ENCODE measurements at regions not wholly inside any gene's neighbourhood (a gene's known extent, or its start where the extent isn't known, plus 50 kb on each side); places are given as distances from the start of the nearest gene placed in this dataset.

GRCh38 chr6:157758516-157759023 lies 64.5 kb upstream of the SNX9 start:
- no peak for DNase-seq
- H3K4me3 ChIP-seq (ENCODE audit: low read length), result no peak overlapping the region
- ChIA-PET CTCF (interaction anchor here (0.8 to 11.4 kb wide), 3 partner anchors 35 to 272 kb away, joined by 3 to 157 read pairs (median 5); no protein-coding TSS in a partner anchor), POLR2A (no interaction called here)
- H3K36me3 ChIP-seq (ENCODE audit: insufficient read depth, low read length), result no peaks in the 10 kb centered on the region
- no peaks in the 10 kb centered on the region for H3K27me3 ChIP-seq (ENCODE audit: insufficient read depth, low read length, poor library complexity, severe bottlenecking)
- H3K4me1 ChIP-seq (ENCODE audit: insufficient read depth, low read length), result peaks cover 58% of the 10 kb centered on the region
- H3K27ac ChIP-seq (ENCODE audit: low read depth, low read length), result no peak overlapping the region
- H3K27ac Mint-ChIP-seq, result peak overlapping the region in 6 of 8 donors; percentile 19 to 79 (median 49)
- peaks cover 15 to 23% of the 10 kb centered on the region in 2 donors for H3K27me3 Mint-ChIP-seq
- H3K4me1 Mint-ChIP-seq, result peaks cover 34 to 80% (median 57%) of the 10 kb centered on the region in 3 donors
- peaks cover 0 to 1% (median 0%) of the 10 kb centered on the region in 3 donors for H3K36me3 Mint-ChIP-seq
- H3K4me3 Mint-ChIP-seq, result no peak overlapping the region
- no peaks in the 10 kb centered on the region for H3K9me3 Mint-ChIP-seq
- H3K9me3 ChIP-seq (ENCODE audit: low read length), result no peaks in the 10 kb centered on the region

- H3K9me3 Mint-ChIP-seq, result no peaks in the 10 kb centered on the region
- H3K36me3 Mint-ChIP-seq, result peaks cover 0 to 1% (median 0%) of the 10 kb centered on the region in 3 donors
- H3K27me3 Mint-ChIP-seq, result peaks cover 10 to 19% of the 10 kb centered on the region in 2 donors
- peaks cover 63% of the 10 kb centered on the region for H3K4me1 ChIP-seq (ENCODE audit: insufficient read depth, low read length)
- ChIA-PET CTCF (interaction anchor here (0.8 to 11.4 kb wide), 2 partner anchors 35 to 118 kb away, joined by 3 to 157 read pairs; no protein-coding TSS in a partner anchor), POLR2A (no interaction called here)
- H3K4me3 ChIP-seq (ENCODE audit: low read length), result no peak overlapping the region
- H3K36me3 ChIP-seq (ENCODE audit: insufficient read depth, low read length), result no peaks in the 10 kb centered on the region
- no peak for DNase-seq
- no peaks in the 10 kb centered on the region for H3K27me3 ChIP-seq (ENCODE audit: insufficient read depth, low read length, poor library complexity, severe bottlenecking)
- H3K27ac Mint-ChIP-seq, result peak overlapping the region in 3 of 8 donors; percentile 9 to 54 (median 43)
- H3K4me1 Mint-ChIP-seq, result peaks cover 39 to 84% (median 62%) of the 10 kb centered on the region in 3 donors
- H3K9me3 ChIP-seq (ENCODE audit: low read length), result no peaks in the 10 kb centered on the region
- no peak overlapping the region for H3K4me3 Mint-ChIP-seq
- no peak overlapping the region for H3K27ac ChIP-seq (ENCODE audit: low read depth, low read length)
Observed at GRCh38 chr6:157759028-157759427, 64.0 kb upstream of the SNX9 start.

GRCh38 chr6:157760137-157760536 lies 62.9 kb upstream of the SNX9 start:
- peaks cover 49 to 87% (median 64%) of the 10 kb centered on the region in 3 donors for H3K4me1 Mint-ChIP-seq
- Histone ChIP-seq H3K9me3 (ENCODE audit: low read length) (no peaks in the 10 kb centered on the region), H3K27ac (ENCODE audit: low read depth, low read length) (no peak overlapping the region), H3K27me3 (ENCODE audit: insufficient read depth, low read length, poor library complexity, severe bottlenecking) (no peaks in the 10 kb centered on the region), H3K4me1 (ENCODE audit: insufficient read depth, low read length) (peaks cover 67% of the 10 kb centered on the region), H3K4me3 (ENCODE audit: low read length) (no peak overlapping the region), H3K36me3 (ENCODE audit: insufficient read depth, low read length) (no peaks in the 10 kb centered on the region)
- H3K4me3 Mint-ChIP-seq, result peak overlapping the region in 1 of 7 donors; percentile 73
- peaks cover 0 to 1% (median 0%) of the 10 kb centered on the region in 3 donors for H3K36me3 Mint-ChIP-seq
- H3K27ac Mint-ChIP-seq, result peak overlapping the region in 5 of 8 donors; percentile 78 to 97 (median 92)
- no peaks in the 10 kb centered on the region for H3K9me3 Mint-ChIP-seq
- peaks cover 5 to 13% of the 10 kb centered on the region in 2 donors for H3K27me3 Mint-ChIP-seq
- CTCF ChIA-PET, result interaction anchor here (1.1 to 11.4 kb wide), 2 partner anchors 117 to 312 kb away, joined by 5 to 157 read pairs; no protein-coding TSS in a partner anchor
- no peak for DNase-seq
- POLR2A ChIA-PET, result no interaction called here

GRCh38 chr6:157760589-157761330 lies 62.3 kb upstream of the SNX9 start:
- Mint-ChIP-seq H3K4me3 (peak overlapping the region in 5 of 7 donors; percentile 3 to 73 (median 42)), H3K27me3 (peaks cover under 1 to 13% of the 10 kb centered on the region in 2 donors), H3K9me3 (no peaks in the 10 kb centered on the region), H3K27ac (peak overlapping the region; percentile 83 to 97 (median 92)), H3K36me3 (peaks cover 0 to 1% (median 0%) of the 10 kb centered on the region in 3 donors), H3K4me1 (peaks cover 46 to 84% (median 58%) of the 10 kb centered on the region in 3 donors)
- no peaks in the 10 kb centered on the region for H3K9me3 ChIP-seq (ENCODE audit: low read length)
- H3K27ac ChIP-seq (ENCODE audit: low read depth, low read length), result no peak overlapping the region
- no peak overlapping the region for H3K4me3 ChIP-seq (ENCODE audit: low read length)
- no peaks in the 10 kb centered on the region for H3K36me3 ChIP-seq (ENCODE audit: insufficient read depth, low read length)
- POLR2A ChIA-PET, result no interaction called here
- H3K4me1 ChIP-seq (ENCODE audit: insufficient read depth, low read length), result peaks cover 63% of the 10 kb centered on the region
- CTCF ChIA-PET, result interaction anchor here (0.7 to 11.4 kb wide), 3 partner anchors 70 to 312 kb away, joined by 3 to 157 read pairs (median 5); no protein-coding TSS in a partner anchor
- no peaks in the 10 kb centered on the region for H3K27me3 ChIP-seq (ENCODE audit: insufficient read depth, low read length, poor library complexity, severe bottlenecking)
- peak in 1 of 5 donors; percentile 50 for DNase-seq

GRCh38 chr6:157761331-157761921 lies 61.6 kb upstream of the SNX9 start:
- Mint-ChIP-seq H3K4me3 (peak overlapping the region; percentile 3 to 74 (median 60)), H3K27me3 (peaks cover 0 to 8% of the 10 kb centered on the region in 2 donors), H3K36me3 (peaks cover 0 to 1% (median 0%) of the 10 kb centered on the region in 3 donors), H3K27ac (peak overlapping the region; percentile 83 to 97 (median 92)), H3K4me1 (peaks cover 47 to 77% (median 59%) of the 10 kb centered on the region in 3 donors), H3K9me3 (no peaks in the 10 kb centered on the region)
- Histone ChIP-seq H3K9me3 (ENCODE audit: low read length) (no peaks in the 10 kb centered on the region), H3K4me1 (ENCODE audit: insufficient read depth, low read length) (peaks cover 56% of the 10 kb centered on the region), H3K4me3 (ENCODE audit: low read length) (no peak overlapping the region), H3K27ac (ENCODE audit: low read depth, low read length) (no peak overlapping the region), H3K36me3 (ENCODE audit: insufficient read depth, low read length) (no peaks in the 10 kb centered on the region), H3K27me3 (ENCODE audit: insufficient read depth, low read length, poor library complexity, severe bottlenecking) (no peaks in the 10 kb centered on the region)
- peak; percentile 18 to 81 (median 71) for DNase-seq
- CTCF ChIA-PET, result interaction anchor here (0.7 to 11.4 kb wide), 3 partner anchors 10 to 116 kb away, joined by 3 to 157 read pairs (median 4); no protein-coding TSS in a partner anchor
- POLR2A ChIA-PET, result no interaction called here

GRCh38 chr6:157761926-157762325 lies 61.1 kb upstream of the SNX9 start:
- H3K36me3 ChIP-seq (ENCODE audit: insufficient read depth, low read length), result no peaks in the 10 kb centered on the region
- POLR2A ChIA-PET, result no interaction called here
- H3K4me3 ChIP-seq (ENCODE audit: low read length), result no peak overlapping the region
- Mint-ChIP-seq H3K27me3 (peaks cover 0 to 6% of the 10 kb centered on the region in 2 donors), H3K27ac (peak overlapping the region; percentile 81 to 97 (median 92)), H3K36me3 (peaks cover 0 to 1% (median 0%) of the 10 kb centered on the region in 3 donors), H3K4me1 (peaks cover 42 to 72% (median 54%) of the 10 kb centered on the region in 3 donors), H3K4me3 (peak overlapping the region in 6 of 7 donors; percentile 3 to 74 (median 66)), H3K9me3 (no peaks in the 10 kb centered on the region)
- peak in 1 of 5 donors; percentile 18 for DNase-seq
- CTCF ChIA-PET, result interaction anchor here (1.3 to 11.4 kb wide), 3 partner anchors 9 to 115 kb away, joined by 4 to 157 read pairs (median 4); no protein-coding TSS in a partner anchor
- H3K9me3 ChIP-seq (ENCODE audit: low read length), result no peaks in the 10 kb centered on the region
- H3K4me1 ChIP-seq (ENCODE audit: insufficient read depth, low read length), result peaks cover 51% of the 10 kb centered on the region
- H3K27ac ChIP-seq (ENCODE audit: low read depth, low read length), result no peak overlapping the region
- H3K27me3 ChIP-seq (ENCODE audit: insufficient read depth, low read length, poor library complexity, severe bottlenecking), result no peaks in the 10 kb centered on the region

- peaks cover 0 to 3% of the 10 kb centered on the region in 2 donors for H3K27me3 Mint-ChIP-seq
- no peak overlapping the region for H3K27ac ChIP-seq (ENCODE audit: low read depth, low read length)
- peaks cover 0 to 1% (median 0%) of the 10 kb centered on the region in 3 donors for H3K36me3 Mint-ChIP-seq
- H3K4me1 Mint-ChIP-seq, result peaks cover 42 to 67% (median 54%) of the 10 kb centered on the region in 3 donors
- H3K4me3 ChIP-seq (ENCODE audit: low read length), result no peak overlapping the region
- no peaks in the 10 kb centered on the region for H3K27me3 ChIP-seq (ENCODE audit: insufficient read depth, low read length, poor library complexity, severe bottlenecking)
- H3K4me3 Mint-ChIP-seq, result peak overlapping the region in 1 of 7 donors; percentile 8
- peak overlapping the region; percentile 17 to 89 (median 50) for H3K27ac Mint-ChIP-seq
- no peaks in the 10 kb centered on the region for H3K9me3 ChIP-seq (ENCODE audit: low read length)
- ChIA-PET CTCF (interaction anchor here (0.7 to 11.4 kb wide), 4 partner anchors 8 to 114 kb away, joined by 4 to 157 read pairs (median 4); no protein-coding TSS in a partner anchor), POLR2A (no interaction called here)
- no peaks in the 10 kb centered on the region for H3K36me3 ChIP-seq (ENCODE audit: insufficient read depth, low read length)
- H3K9me3 Mint-ChIP-seq, result no peaks in the 10 kb centered on the region
- peaks cover 50% of the 10 kb centered on the region for H3K4me1 ChIP-seq (ENCODE audit: insufficient read depth, low read length)
- peak in 1 of 5 donors; percentile 42 for DNase-seq
Observed at GRCh38 chr6:157762636-157763035, 60.4 kb upstream of the SNX9 start.

Data from CD8-positive, alpha-beta memory T cell (primary cell).